Superior temporal gyrus (tissue), 1 donor: ENCODE measurements at regions not wholly inside any gene's neighbourhood (a gene's known extent, or its start where the extent isn't known, plus 50 kb on each side); places are given as distances from the start of the nearest gene placed in this dataset.
"Not testable (repeated sequence)": the region's sequence is repeated elsewhere in the genome, so short reads cannot be mapped to it uniquely, and the experiment has no call there.

Experiments
- DNase-seq: peaks from one replicate; pipeline ENCODE4 v3.0.0-alpha.2; 2016; ENCODE audit errors: extremely low spot score

GRCh38 chr10:83516788-83517187 is 622.5 kb upstream of the GHITM start:
- DNase-seq = peak; percentile 40

GRCh38 chr10:83517456-83517855 is 621.9 kb upstream of the GHITM start:
- DNase-seq = no peak

- no peak for DNase-seq
Observed at GRCh38 chr10:83518779-83519178, 620.5 kb upstream of the GHITM start.

GRCh38 chr10:83520386-83520785 is 618.9 kb upstream of the GHITM start:
- DNase-seq = not testable (repeated sequence)

- no peak for DNase-seq
Observed at GRCh38 chr10:83522456-83522855, 616.9 kb upstream of the GHITM start.

GRCh38 chr10:83522881-83523386 is 616.4 kb upstream of the GHITM start:
- DNase-seq = no peak

- DNase-seq = no peak
Observed at GRCh38 chr10:83527934-83528333, 611.4 kb upstream of the GHITM start.

GRCh38 chr10:83533290-83533689 is 606.0 kb upstream of the GHITM start:
- DNase-seq = no peak

- no peak for DNase-seq
Observed at GRCh38 chr10:83536426-83536825, 602.9 kb upstream of the GHITM start.

- no peak for DNase-seq
Observed at GRCh38 chr10:83538047-83538446, 601.3 kb upstream of the GHITM start.

- peak; percentile 64 for DNase-seq
Observed at GRCh38 chr10:83539528-83540308, 599.6 kb upstream of the GHITM start.

- peak; percentile 28 for DNase-seq
Observed at GRCh38 chr10:83541046-83541445, 598.3 kb upstream of the GHITM start.

- no peak for DNase-seq
Observed at GRCh38 chr10:83542774-83543411, 596.4 kb upstream of the GHITM start.

- DNase-seq = no peak
Observed at GRCh38 chr10:83543691-83544462, 595.4 kb upstream of the GHITM start.

GRCh38 chr10:83545901-83546391 is 593.4 kb upstream of the GHITM start:
- DNase-seq = no peak

GRCh38 chr10:83551190-83551589 is 588.1 kb upstream of the GHITM start:
- not testable (repeated sequence) for DNase-seq

GRCh38 chr10:83553366-83553765 is 585.9 kb upstream of the GHITM start:
- no peak for DNase-seq

- no peak for DNase-seq
Observed at GRCh38 chr10:83555264-83555663, 584.0 kb upstream of the GHITM start.

- no peak for DNase-seq
Observed at GRCh38 chr10:83562381-83562780, 576.9 kb upstream of the GHITM start.

- no peak for DNase-seq
Observed at GRCh38 chr10:83564889-83565588, 574.3 kb upstream of the GHITM start.

GRCh38 chr10:83572036-83572435 is 567.3 kb upstream of the GHITM start:
- DNase-seq = no peak

- no peak for DNase-seq
Observed at GRCh38 chr10:83574770-83575169, 564.5 kb upstream of the GHITM start.
